ENCODE measurements at regions not wholly inside any gene's neighbourhood (a gene's known extent, or its start where the extent isn't known, plus 50 kb on each side); places are given as distances from the start of the nearest gene placed in this dataset.

DNA sequence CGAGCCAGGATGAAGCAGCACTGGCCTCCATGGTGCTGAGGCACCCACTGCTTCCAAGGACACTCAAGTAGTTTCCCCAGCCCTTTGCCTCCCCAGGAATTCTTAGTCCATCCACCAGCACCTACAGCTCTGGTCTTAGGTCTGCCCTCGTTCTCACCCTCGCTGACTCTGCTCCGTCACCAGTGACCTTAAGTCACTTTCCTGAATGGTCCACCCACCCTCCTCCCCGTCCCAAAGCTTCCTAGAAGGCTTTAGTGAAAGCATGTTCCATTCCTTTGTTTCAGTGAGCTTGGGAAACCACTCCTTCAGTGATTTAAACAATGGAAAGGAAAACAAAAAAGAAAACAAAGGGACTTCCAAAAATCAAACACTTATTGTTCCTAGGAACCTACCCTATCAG lies 54.6 kb upstream of the MAP3K1 start:
- TF ChIP-seq, protein P1, sequence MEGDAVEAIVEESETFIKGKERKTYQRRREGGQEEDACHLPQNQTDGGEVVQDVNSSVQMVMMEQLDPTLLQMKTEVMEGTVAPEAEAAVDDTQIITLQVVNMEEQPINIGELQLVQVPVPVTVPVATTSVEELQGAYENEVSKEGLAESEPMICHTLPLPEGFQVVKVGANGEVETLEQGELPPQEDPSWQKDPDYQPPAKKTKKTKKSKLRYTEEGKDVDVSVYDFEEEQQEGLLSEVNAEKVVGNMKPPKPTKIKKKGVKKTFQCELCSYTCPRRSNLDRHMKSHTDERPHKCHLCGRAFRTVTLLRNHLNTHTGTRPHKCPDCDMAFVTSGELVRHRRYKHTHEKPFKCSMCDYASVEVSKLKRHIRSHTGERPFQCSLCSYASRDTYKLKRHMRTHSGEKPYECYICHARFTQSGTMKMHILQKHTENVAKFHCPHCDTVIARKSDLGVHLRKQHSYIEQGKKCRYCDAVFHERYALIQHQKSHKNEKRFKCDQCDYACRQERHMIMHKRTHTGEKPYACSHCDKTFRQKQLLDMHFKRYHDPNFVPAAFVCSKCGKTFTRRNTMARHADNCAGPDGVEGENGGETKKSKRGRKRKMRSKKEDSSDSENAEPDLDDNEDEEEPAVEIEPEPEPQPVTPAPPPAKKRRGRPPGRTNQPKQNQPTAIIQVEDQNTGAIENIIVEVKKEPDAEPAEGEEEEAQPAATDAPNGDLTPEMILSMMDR (IDR thresholded peaks at IDR 0.05): no peak
- TF ChIP-seq POLR2A (IDR thresholded peaks at IDR 0.05) (no peak), POLR2AphosphoS5 (IDR thresholded peaks at IDR 0.05) (no peak)

Measured in prostate gland (tissue), 2 donors.